K562 (cell line): ENCODE measurements at regions not wholly inside any gene's neighbourhood (a gene's known extent, or its start where the extent isn't known, plus 50 kb on each side); places are given as distances from the start of the nearest gene placed in this dataset.

ENCODE experiments used
- ASH1L ChIP-seq: fragments of 450-650 bp; IDR thresholded peaks from 2 replicates; pipeline ENCODE4 v1.6.1; 2018; ENCODE audit warnings: borderline replicate concordance, mild to moderate bottlenecking, low read depth; ENCODE audit not compliant: partially characterized antibody
- BMI1 ChIP-seq: fragments of 150-350 bp; IDR thresholded peaks from 2 replicates; pipeline ENCODE4 v1.6.1; 2014; ENCODE audit warnings: low read length
- E2F3 ChIP-seq: fragments of 250-450 bp; sonication (Bioruptor Pico); IDR thresholded peaks from 2 replicates; pipeline ENCODE4 v1.4.0; 2020; ENCODE audit warnings: mild to moderate bottlenecking
- EWSR1 ChIP-seq: fragments of 450-650 bp; IDR thresholded peaks from 2 replicates; pipeline ENCODE4 v1.6.1; 2018; ENCODE audit warnings: borderline replicate concordance, mild to moderate bottlenecking, low read depth, moderate library complexity; ENCODE audit not compliant: partially characterized antibody
- GATAD2B ChIP-seq: fragments of 450-650 bp; IDR thresholded peaks from 2 replicates; pipeline ENCODE4 v1.6.1; 2017; ENCODE audit warnings: mild to moderate bottlenecking, borderline replicate concordance
- HNRNPUL1 ChIP-seq: fragments of 200-400 bp; formaldehyde crosslinking; IDR thresholded peaks from 2 replicates; pipeline ENCODE4 v1.6.1; 2017; ENCODE audit warnings: low read length
- JUNB ChIP-seq: fragments of 450-650 bp; formaldehyde crosslinking; conservative IDR thresholded peaks from 2 replicates; pipeline ENCODE4 v1.4.0; 2020; ENCODE audit warnings: mild to moderate bottlenecking
- MCM3 ChIP-seq: fragments of 450-650 bp; IDR thresholded peaks from 2 replicates; pipeline ENCODE4 v1.6.1; 2016
- MEF2D ChIP-seq: conservative IDR thresholded peaks from 2 replicates; pipeline ENCODE4 v1.6.1; 2016; ENCODE audit warnings: low read depth, missing genetic modification characterization, missing compliant biosample characterization
- MTA2 ChIP-seq: fragments of 450-650 bp; IDR thresholded peaks from 2 replicates; pipeline ENCODE4 v1.6.1; 2016; ENCODE audit warnings: low read depth
- MXI1 ChIP-seq: IDR thresholded peaks from 2 replicates; pipeline ENCODE4 v1.6.1; 2011; ENCODE audit warnings: low read depth, mild to moderate bottlenecking, improper control_type of control experiment, low read length
- NFIX ChIP-seq: fragments of 250-450 bp; sonication (Bioruptor Pico); IDR thresholded peaks from 2 replicates; pipeline ENCODE4 v1.4.0; 2020; ENCODE audit warnings: low read depth, mild to moderate bottlenecking, moderate library complexity
- RBBP5 ChIP-seq: fragments of 200-600 bp; sonication (generic); IDR thresholded peaks from 2 replicates; pipeline ENCODE4 v1.6.1; 2012; ENCODE audit warnings: borderline replicate concordance, mild to moderate bottlenecking, low read length, control low read depth, inconsistent platforms; ENCODE audit not compliant: insufficient read depth, poor library complexity, severe bottlenecking
- SIN3A ChIP-seq, 2 experiments: fragments of 150-350 bp in 1 of 2; IDR thresholded peaks; 2 replicates each; pipeline ENCODE4 v1.6.1; 2011 to 2016; ENCODE audit warnings: borderline replicate concordance in 2 of 2, low read depth in 2 of 2, low read length in 2 of 2, mild to moderate bottlenecking in 2 of 2, moderate library complexity in 2 of 2; ENCODE audit not compliant: control insufficient read depth in 1 of 2
- TBL1XR1 ChIP-seq, 2 experiments: IDR thresholded peaks; 2 replicates each; pipeline ENCODE4 v1.6.1; 2012; ENCODE audit warnings: improper control_type of control experiment in 2 of 2, low read length in 2 of 2, mild to moderate bottlenecking in 1 of 2
- TCF3 ChIP-seq: sonication (generic); formaldehyde crosslinking; IDR thresholded peaks from 2 replicates; pipeline ENCODE4 v1.4.0; 2020; ENCODE audit warnings: mild to moderate bottlenecking, missing genetic modification reagents
- ZNF124 ChIP-seq: sonication (generic); formaldehyde crosslinking; IDR thresholded peaks from 2 replicates; pipeline ENCODE4 v1.8.1; 2022; ENCODE audit warnings: missing genetic modification reagents
- ZNF79 ChIP-seq: fragments of 250-450 bp; sonication (Bioruptor Pico); IDR thresholded peaks from 2 replicates; pipeline ENCODE4 v1.4.0; 2020; ENCODE audit warnings: low read depth, mild to moderate bottlenecking, moderate library complexity
- ZZZ3 ChIP-seq: fragments of 450-650 bp; IDR thresholded peaks from 2 replicates; pipeline ENCODE4 v1.6.1; 2016; ENCODE audit warnings: antibody characterized with exemption, mild to moderate bottlenecking, moderate library complexity
- TF ChIP-seq, protein P1 (sequence below): sonication (generic); formaldehyde crosslinking; IDR thresholded peaks from 2 replicates; pipeline ENCODE4 v1.8.0; 2023; ENCODE audit warnings: mild to moderate bottlenecking, missing genetic modification reagents
- TF ChIP-seq, protein P2 (sequence below): sonication (generic); formaldehyde crosslinking; IDR thresholded peaks from 2 replicates; pipeline ENCODE4 v1.8.0; 2022; ENCODE audit warnings: mild to moderate bottlenecking, missing genetic modification reagents
- TF ChIP-seq, protein P3 (sequence below): fragments of 250-450 bp; sonication (Bioruptor Pico); IDR thresholded peaks from 2 replicates; pipeline ENCODE4 v1.5.0; 2021; ENCODE audit warnings: mild to moderate bottlenecking, borderline replicate concordance

DNA sequence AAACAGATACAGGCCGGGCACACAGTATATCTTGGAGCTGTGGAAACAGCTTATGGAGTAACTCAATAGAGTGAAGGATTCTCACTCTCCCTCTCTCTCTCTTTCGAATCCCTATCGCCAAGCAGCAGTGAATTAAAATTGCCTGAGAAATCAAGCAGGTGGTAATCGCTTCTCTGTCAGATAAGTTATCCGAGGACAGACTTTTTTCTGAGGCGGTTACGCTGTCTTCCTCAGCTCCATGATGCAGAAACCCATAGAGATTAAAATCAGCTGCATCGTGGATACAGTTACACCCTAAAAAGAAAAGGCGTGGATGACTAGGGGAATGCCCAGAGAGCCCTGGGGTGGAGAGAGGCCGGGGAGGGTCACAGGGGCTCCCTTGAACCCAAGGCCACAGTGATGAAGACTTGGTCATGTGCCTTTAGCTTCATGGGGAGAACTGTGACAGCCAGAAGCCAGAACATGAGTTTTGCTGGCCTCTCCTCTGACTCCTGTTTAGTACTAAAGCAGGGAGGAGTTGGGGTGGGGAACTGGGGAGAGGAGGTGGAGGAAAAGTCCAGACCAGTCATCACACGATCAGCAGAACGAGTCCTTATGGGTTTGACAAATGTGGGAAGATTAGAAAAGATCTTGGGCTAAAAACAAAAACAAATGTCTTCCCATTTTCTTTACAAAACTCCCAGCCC, 138.8 kb upstream of the JARID2 start (continued):
- TF ChIP-seq, protein P1, sequence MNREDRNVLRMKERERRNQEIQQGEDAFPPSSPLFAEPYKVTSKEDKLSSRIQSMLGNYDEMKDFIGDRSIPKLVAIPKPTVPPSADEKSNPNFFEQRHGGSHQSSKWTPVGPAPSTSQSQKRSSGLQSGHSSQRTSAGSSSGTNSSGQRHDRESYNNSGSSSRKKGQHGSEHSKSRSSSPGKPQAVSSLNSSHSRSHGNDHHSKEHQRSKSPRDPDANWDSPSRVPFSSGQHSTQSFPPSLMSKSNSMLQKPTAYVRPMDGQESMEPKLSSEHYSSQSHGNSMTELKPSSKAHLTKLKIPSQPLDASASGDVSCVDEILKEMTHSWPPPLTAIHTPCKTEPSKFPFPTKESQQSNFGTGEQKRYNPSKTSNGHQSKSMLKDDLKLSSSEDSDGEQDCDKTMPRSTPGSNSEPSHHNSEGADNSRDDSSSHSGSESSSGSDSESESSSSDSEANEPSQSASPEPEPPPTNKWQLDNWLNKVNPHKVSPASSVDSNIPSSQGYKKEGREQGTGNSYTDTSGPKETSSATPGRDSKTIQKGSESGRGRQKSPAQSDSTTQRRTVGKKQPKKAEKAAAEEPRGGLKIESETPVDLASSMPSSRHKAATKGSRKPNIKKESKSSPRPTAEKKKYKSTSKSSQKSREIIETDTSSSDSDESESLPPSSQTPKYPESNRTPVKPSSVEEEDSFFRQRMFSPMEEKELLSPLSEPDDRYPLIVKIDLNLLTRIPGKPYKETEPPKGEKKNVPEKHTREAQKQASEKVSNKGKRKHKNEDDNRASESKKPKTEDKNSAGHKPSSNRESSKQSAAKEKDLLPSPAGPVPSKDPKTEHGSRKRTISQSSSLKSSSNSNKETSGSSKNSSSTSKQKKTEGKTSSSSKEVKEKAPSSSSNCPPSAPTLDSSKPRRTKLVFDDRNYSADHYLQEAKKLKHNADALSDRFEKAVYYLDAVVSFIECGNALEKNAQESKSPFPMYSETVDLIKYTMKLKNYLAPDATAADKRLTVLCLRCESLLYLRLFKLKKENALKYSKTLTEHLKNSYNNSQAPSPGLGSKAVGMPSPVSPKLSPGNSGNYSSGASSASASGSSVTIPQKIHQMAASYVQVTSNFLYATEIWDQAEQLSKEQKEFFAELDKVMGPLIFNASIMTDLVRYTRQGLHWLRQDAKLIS (CRISPR knock-in tag): no peak
- TF ChIP-seq JUNB (CRISPR knock-in tag): no peak
- no peak for TF ChIP-seq EWSR1
- no peak for TF ChIP-seq MXI1
- TF ChIP-seq, protein P2, sequence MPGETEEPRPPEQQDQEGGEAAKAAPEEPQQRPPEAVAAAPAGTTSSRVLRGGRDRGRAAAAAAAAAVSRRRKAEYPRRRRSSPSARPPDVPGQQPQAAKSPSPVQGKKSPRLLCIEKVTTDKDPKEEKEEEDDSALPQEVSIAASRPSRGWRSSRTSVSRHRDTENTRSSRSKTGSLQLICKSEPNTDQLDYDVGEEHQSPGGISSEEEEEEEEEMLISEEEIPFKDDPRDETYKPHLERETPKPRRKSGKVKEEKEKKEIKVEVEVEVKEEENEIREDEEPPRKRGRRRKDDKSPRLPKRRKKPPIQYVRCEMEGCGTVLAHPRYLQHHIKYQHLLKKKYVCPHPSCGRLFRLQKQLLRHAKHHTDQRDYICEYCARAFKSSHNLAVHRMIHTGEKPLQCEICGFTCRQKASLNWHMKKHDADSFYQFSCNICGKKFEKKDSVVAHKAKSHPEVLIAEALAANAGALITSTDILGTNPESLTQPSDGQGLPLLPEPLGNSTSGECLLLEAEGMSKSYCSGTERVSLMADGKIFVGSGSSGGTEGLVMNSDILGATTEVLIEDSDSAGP (CRISPR knock-in tag): no peak
- TF ChIP-seq HNRNPUL1: no peak
- no peak for TF ChIP-seq NFIX (CRISPR knock-in tag)
- no peak for TF ChIP-seq ASH1L
- peak; percentile 47; the same call in 1 of the 2 replicates for TF ChIP-seq ZNF79 (CRISPR knock-in tag)
- peak; percentile 74 for TF ChIP-seq MTA2
- TF ChIP-seq MEF2D (tag): no peak
- TF ChIP-seq TBL1XR1 (IDR thresholded peaks at IDR 0.05; ENCODE audit: low read length in 2 of 2): no peak
- no peak for TF ChIP-seq SIN3A (IDR thresholded peaks at IDR 0.05; ENCODE audit: borderline replicate concordance in 2 of 2, control insufficient read depth in 1 of 2, low read depth in 2 of 2, low read length in 2 of 2)
- TF ChIP-seq ZZZ3: no peak
- TF ChIP-seq RBBP5: peak; percentile 38
- TF ChIP-seq ZNF124 (CRISPR knock-in tag): no peak
- no peak; the same call in 1 of the 2 replicates for TF ChIP-seq BMI1
- no peak for TF ChIP-seq MCM3
- TF ChIP-seq TCF3: peak; percentile 80
- TF ChIP-seq, protein P3, sequence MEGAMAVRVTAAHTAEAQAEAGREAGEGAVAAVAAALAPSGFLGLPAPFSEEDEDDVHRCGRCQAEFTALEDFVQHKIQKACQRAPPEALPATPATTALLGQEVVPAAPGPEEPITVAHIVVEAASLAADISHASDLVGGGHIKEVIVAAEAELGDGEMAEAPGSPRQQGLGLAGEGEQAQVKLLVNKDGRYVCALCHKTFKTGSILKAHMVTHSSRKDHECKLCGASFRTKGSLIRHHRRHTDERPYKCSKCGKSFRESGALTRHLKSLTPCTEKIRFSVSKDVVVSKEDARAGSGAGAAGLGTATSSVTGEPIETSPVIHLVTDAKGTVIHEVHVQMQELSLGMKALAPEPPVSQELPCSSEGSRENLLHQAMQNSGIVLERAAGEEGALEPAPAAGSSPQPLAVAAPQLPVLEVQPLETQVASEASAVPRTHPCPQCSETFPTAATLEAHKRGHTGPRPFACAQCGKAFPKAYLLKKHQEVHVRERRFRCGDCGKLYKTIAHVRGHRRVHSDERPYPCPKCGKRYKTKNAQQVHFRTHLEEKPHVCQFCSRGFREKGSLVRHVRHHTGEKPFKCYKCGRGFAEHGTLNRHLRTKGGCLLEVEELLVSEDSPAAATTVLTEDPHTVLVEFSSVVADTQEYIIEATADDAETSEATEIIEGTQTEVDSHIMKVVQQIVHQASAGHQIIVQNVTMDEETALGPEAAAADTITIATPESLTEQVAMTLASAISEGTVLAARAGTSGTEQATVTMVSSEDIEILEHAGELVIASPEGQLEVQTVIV (CRISPR knock-in tag): no peak
- peak; percentile 66; the same call in 1 of the 2 replicates for TF ChIP-seq GATAD2B
- no peak for TF ChIP-seq E2F3 (CRISPR knock-in tag)
